DND-41 (cell line): ENCODE measurements at regions not wholly inside any gene's neighbourhood (a gene's known extent, or its start where the extent isn't known, plus 50 kb on each side); places are given as distances from the start of the nearest gene placed in this dataset.

ENCODE experiments used
- ATAC-seq: fragments of 200-7000 bp; cut with Tn5 transposase; 3 replicates; pipeline ENCODE4 v1.9.1; 2021; ENCODE audit warnings: low read depth; ENCODE audit not compliant: insufficient read depth
- DNase-seq: peaks from one replicate; pipeline ENCODE4 v3.0.0-alpha.2; 2020
- H2AFZ ChIP-seq: 2 replicates; pipeline ENCODE4 v1.6.0; 2012; ENCODE audit warnings: low read depth, low read length
- H3K27ac ChIP-seq: 2 replicates; pipeline ENCODE4 v1.5.1; 2012; ENCODE audit warnings: low read length, inconsistent platforms
- H3K27me3 ChIP-seq: fragments of 200-600 bp; sonication (generic); 2 replicates; pipeline ENCODE4 v1.6.0; 2012; ENCODE audit warnings: low read length, mild to moderate bottlenecking, inconsistent platforms; ENCODE audit not compliant: insufficient read depth, poor library complexity
- H3K36me3 ChIP-seq: 2 replicates; pipeline ENCODE4 v1.5.1; 2012; ENCODE audit warnings: low read length, inconsistent platforms; ENCODE audit not compliant: insufficient read depth
- H3K4me1 ChIP-seq: 2 replicates; pipeline ENCODE4 v1.5.1; 2012; ENCODE audit warnings: mild to moderate bottlenecking, low read length; ENCODE audit not compliant: insufficient read depth
- H3K4me2 ChIP-seq: 2 replicates; pipeline ENCODE4 v1.6.0; 2012; ENCODE audit warnings: mild to moderate bottlenecking, moderate library complexity, low read length, inconsistent platforms; ENCODE audit not compliant: insufficient read depth
- H3K4me3 ChIP-seq, 2 experiments: fragments of 200-600 bp in 1 of 2; shearing (Covaris generic) in 1 of 2; 2 replicates each; pipeline ENCODE4 v1.5.1; 2012 to 2016; ENCODE audit warnings: inconsistent platforms in 2 of 2, low read length in 2 of 2, mild to moderate bottlenecking in 2 of 2, low read depth in 1 of 2, moderate library complexity in 1 of 2
- H3K79me2 ChIP-seq: 2 replicates; pipeline ENCODE4 v1.6.0; 2012; ENCODE audit warnings: low read length, inconsistent platforms; ENCODE audit not compliant: insufficient read depth
- H3K9ac ChIP-seq: 2 replicates; pipeline ENCODE4 v1.6.0; 2012; ENCODE audit warnings: low read depth, mild to moderate bottlenecking, inconsistent platforms, low read length, moderate library complexity
- H3K9me3 ChIP-seq: 2 replicates; pipeline ENCODE4 v1.5.1; 2012; ENCODE audit warnings: low read length, moderate library complexity, mild to moderate bottlenecking, inconsistent platforms; ENCODE audit not compliant: insufficient read depth, severe bottlenecking
- H4K20me1 ChIP-seq: 2 replicates; pipeline ENCODE4 v1.6.0; 2012; ENCODE audit warnings: low read length; ENCODE audit not compliant: insufficient read depth
- EZH2 ChIP-seq: IDR thresholded peaks from 3 replicates; pipeline ENCODE4 v1.6.1; 2012; ENCODE audit warnings: borderline replicate concordance, low read depth, mild to moderate bottlenecking, moderate library complexity, low read length, inconsistent platforms; ENCODE audit not compliant: severe bottlenecking
- TF ChIP-seq, protein P1 (sequence below): IDR thresholded peaks from 2 replicates; pipeline ENCODE4 v1.5.1; 2012; ENCODE audit warnings: borderline replicate concordance, low read length, moderate library complexity, mild to moderate bottlenecking; ENCODE audit not compliant: poor library complexity, severe bottlenecking; ENCODE audit errors: extremely low read depth

DNA sequence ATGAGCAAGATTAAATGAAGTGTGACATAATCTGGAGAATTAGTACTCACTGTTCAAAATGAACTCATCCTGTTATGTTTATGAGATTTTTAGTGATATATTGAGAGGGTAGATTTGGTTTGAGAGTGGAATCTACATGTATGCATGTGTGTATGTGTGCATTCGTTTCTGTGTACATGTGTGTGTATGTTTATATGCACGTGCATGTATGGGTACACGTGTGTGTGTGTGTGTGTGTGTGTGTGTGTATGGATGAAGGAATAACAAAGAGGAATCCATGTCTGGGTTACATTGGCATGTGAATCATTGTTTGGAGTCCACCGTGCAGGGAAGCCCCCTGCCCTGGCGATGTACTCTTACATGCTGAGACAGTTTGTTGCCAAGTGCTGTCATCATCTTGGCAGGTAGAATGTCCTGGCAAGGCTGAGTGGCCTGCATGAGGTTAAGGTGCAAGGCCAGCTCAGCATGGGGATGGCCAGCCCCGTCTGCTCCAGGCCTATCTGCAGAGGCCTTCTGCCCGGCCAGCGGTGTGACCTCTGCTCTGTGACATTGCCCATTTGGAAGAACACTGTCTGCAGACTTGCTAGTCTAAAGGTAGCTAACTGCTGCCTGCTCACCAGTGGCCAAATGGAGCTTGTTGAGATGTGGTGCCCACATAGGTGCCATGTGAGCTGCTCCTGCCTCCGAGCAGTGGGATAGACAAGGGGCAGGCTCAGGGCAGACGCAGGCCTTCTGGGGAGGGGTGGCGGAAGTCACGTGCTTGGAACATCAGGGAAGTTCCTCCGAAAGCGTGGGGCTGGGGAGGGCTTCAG lies 222.3 kb downstream of the TEX29 start:
- Histone ChIP-seq H3K79me2 (no peaks in the 10 kb centered on the region), H2AFZ (no peak overlapping the region), H3K9me3 (no peaks in the 10 kb centered on the region), H3K9ac (no peak overlapping the region), H3K27ac (no peak overlapping the region), H3K4me2 (no peak overlapping the region), H4K20me1 (peaks cover 10% of the 10 kb centered on the region; the same call in 1 of the 2 replicates), H3K27me3 (peaks cover 3% of the 10 kb centered on the region), H3K4me1 (no peaks in the 10 kb centered on the region), H3K36me3 (no peaks in the 10 kb centered on the region), H3K4me3 (no peak overlapping the region)
- no peak for TF ChIP-seq EZH2
- TF ChIP-seq, protein P1, sequence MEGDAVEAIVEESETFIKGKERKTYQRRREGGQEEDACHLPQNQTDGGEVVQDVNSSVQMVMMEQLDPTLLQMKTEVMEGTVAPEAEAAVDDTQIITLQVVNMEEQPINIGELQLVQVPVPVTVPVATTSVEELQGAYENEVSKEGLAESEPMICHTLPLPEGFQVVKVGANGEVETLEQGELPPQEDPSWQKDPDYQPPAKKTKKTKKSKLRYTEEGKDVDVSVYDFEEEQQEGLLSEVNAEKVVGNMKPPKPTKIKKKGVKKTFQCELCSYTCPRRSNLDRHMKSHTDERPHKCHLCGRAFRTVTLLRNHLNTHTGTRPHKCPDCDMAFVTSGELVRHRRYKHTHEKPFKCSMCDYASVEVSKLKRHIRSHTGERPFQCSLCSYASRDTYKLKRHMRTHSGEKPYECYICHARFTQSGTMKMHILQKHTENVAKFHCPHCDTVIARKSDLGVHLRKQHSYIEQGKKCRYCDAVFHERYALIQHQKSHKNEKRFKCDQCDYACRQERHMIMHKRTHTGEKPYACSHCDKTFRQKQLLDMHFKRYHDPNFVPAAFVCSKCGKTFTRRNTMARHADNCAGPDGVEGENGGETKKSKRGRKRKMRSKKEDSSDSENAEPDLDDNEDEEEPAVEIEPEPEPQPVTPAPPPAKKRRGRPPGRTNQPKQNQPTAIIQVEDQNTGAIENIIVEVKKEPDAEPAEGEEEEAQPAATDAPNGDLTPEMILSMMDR: no peak
- ATAC-seq (no peak), DNase-seq (no peak)

DNA sequence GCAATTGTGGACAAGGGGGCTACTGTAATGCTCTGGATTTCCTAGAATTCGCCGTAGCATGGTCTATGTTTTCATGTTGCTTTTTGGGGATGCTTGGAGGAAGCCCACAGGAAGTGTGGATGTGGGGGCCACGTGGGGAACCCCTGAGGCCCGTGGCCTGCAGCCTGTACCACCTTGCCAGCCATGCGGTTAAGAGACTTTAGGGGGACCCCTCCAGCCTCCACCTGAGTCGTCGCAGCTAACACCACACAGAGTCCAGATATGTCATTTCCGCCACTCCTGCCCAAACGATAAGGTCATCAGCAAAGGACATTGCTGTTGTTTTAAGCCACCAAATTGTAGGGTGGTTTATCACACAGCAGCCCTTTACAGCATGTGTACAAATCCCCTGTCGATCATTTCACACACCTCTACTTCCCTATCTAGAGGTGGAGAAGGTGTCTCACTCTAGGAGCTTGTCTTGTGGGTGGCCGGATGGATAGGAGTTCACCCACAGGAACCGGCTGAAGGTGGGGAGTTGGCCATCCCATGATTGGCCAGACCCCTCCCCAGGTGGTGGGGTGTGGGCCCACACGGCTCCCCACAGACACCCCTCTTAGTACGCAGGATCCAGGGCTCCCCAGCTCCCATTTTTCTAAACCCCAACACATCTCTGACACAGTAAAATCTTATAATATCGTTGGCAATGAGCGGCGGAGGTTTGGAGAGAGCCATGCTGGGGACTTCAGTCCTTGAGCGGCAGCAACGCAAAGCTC lies 226.7 kb downstream of the TEX29 start:
- ATAC-seq (no peak), DNase-seq (no peak)

DNA sequence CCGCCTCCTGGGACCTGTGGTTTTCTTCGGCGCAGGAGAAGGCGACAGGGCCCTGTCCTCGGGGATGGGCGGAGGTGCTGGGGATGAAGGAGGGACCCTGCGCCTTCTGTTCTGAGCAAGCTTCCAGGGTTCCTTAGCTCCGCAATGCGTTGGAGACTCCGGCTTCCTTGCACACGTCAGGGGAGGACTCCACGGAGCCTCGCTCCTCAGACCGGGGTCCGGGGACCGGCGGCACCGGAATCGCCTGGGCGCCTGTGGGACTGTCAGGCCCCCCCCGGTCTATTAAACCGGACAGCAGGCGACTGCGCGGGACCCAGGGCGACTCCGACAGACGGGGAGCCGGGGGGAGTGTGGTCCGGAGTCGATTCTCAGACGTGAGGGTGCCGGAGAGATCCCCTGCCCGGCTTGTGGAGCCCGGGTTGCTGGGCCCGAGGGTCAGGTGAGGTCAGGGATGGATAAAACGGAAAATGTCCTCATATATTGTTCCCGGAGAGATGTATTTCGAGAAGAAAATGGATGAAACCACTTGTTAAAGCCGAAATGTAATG lies 227.4 kb downstream of the TEX29 start:
- H4K20me1 ChIP-seq: no peaks in the 10 kb centered on the region
- ATAC-seq (no peak), DNase-seq (no peak)
- H3K27me3 ChIP-seq: peaks cover 10% of the 10 kb centered on the region
- H3K27ac ChIP-seq: no peak overlapping the region
- no peak overlapping the region for H3K9ac ChIP-seq
- H3K4me2 ChIP-seq: no peak overlapping the region
- H3K36me3 ChIP-seq: no peaks in the 10 kb centered on the region
- TF ChIP-seq, protein P1: no peak
- TF ChIP-seq EZH2: no peak
- H3K79me2 ChIP-seq: no peaks in the 10 kb centered on the region
- H2AFZ ChIP-seq: no peak overlapping the region
- no peak overlapping the region for H3K4me3 ChIP-seq
- H3K9me3 ChIP-seq: no peaks in the 10 kb centered on the region
- no peaks in the 10 kb centered on the region for H3K4me1 ChIP-seq

More for the DNA sequence above, 226.7 kb downstream of the TEX29 start:
- no peak overlapping the region for H3K4me3 ChIP-seq
- no peak overlapping the region for H2AFZ ChIP-seq
- H3K36me3 ChIP-seq: no peaks in the 10 kb centered on the region
- H3K4me2 ChIP-seq: no peak overlapping the region
- H3K4me1 ChIP-seq: no peaks in the 10 kb centered on the region
- no peaks in the 10 kb centered on the region for H3K9me3 ChIP-seq
- H4K20me1 ChIP-seq: no peaks in the 10 kb centered on the region
- no peak for TF ChIP-seq EZH2
- TF ChIP-seq, protein P1: no peak
- no peaks in the 10 kb centered on the region for H3K79me2 ChIP-seq
- peaks cover 9% of the 10 kb centered on the region for H3K27me3 ChIP-seq
- no peak overlapping the region for H3K9ac ChIP-seq
- no peak overlapping the region for H3K27ac ChIP-seq
